H1 (cell line): ENCODE measurements at regions not wholly inside any gene's neighbourhood (a gene's known extent, or its start where the extent isn't known, plus 50 kb on each side); places are given as distances from the start of the nearest gene placed in this dataset.

Experiments
- CTCF ChIP-seq, 3 experiments: IDR thresholded peaks; 1 replicate in 2 of 3; 2 replicates in 1 of 3; pipeline versions ENCODE4 v1.5.1 to v1.6.1; 2011; ENCODE audit warnings: low read length in 3 of 3, mild to moderate bottlenecking in 3 of 3, inconsistent platforms in 2 of 3, low read depth in 1 of 3, moderate library complexity in 1 of 3; ENCODE audit not compliant: insufficient read depth in 1 of 3; ENCODE audit errors: control extremely low read depth in 1 of 3
- EP300 ChIP-seq, 2 experiments: IDR thresholded peaks; 1 replicate in 1 of 2; 2 replicates in 1 of 2; pipeline ENCODE4 v1.6.1; 2011 to 2012; ENCODE audit warnings: low read depth in 2 of 2, low read length in 2 of 2, mild to moderate bottlenecking in 2 of 2, borderline replicate concordance in 1 of 2, inconsistent platforms in 1 of 2, moderate library complexity in 1 of 2
- POLR2AphosphoS5 ChIP-seq: IDR thresholded peaks from 2 replicates; pipeline ENCODE4 v1.6.1; 2011; ENCODE audit warnings: low read depth, low read length
- YY1 ChIP-seq: IDR thresholded peaks from 2 replicates; pipeline ENCODE4 v1.6.1; 2011; ENCODE audit warnings: low read depth, mild to moderate bottlenecking, low read length

- TF ChIP-seq YY1, result no peak
- TF ChIP-seq CTCF (IDR thresholded peaks at IDR 0.05; ENCODE audit: control extremely low read depth in 1 of 3, insufficient read depth in 1 of 3, low read depth in 1 of 3, low read length in 3 of 3), result no peak
- no peak for TF ChIP-seq EP300 (IDR thresholded peaks at IDR 0.05; ENCODE audit: borderline replicate concordance in 1 of 2, low read depth in 2 of 2, low read length in 2 of 2)
- TF ChIP-seq POLR2AphosphoS5, result no peak
Observed at GRCh38 chr4:57309658-57310057, 199.5 kb upstream of the IGFBP7 start.
